Thyroid gland (tissue), 4 donors: ENCODE measurements at regions not wholly inside any gene's neighbourhood (a gene's known extent, or its start where the extent isn't known, plus 50 kb on each side); places are given as distances from the start of the nearest gene placed in this dataset.

ENCODE experiments used
- DNase-seq, 2 donors: peaks; one replicate each; pipeline ENCODE4 v3.0.0-alpha.2; 2019
- H3K27ac ChIP-seq, 3 donors: fragments of 200-600 bp; sonication (generic); 1 replicate in 2 of 3; 2 replicates in 1 of 3; pipeline ENCODE4 v1.5.1; 2016 to 2019; ENCODE audit warnings: mild to moderate bottlenecking in 1 of 3, moderate library complexity in 1 of 3
- H3K27me3 ChIP-seq: fragments of 200-600 bp; sonication (generic); one replicate; pipeline ENCODE4 v1.5.1; 2019
- H3K36me3 ChIP-seq, 2 donors: fragments of 200-600 bp; sonication (generic); one replicate each; pipeline ENCODE4 v1.5.1; 2016 to 2019
- H3K4me1 ChIP-seq, 2 donors: fragments of 200-600 bp; sonication (generic); one replicate each; pipeline ENCODE4 v1.5.1; 2017 to 2019
- H3K4me3 ChIP-seq, 3 donors: fragments of 200-600 bp; sonication (generic); replicated peaks in 1 of 3; 1 replicate in 2 of 3; 2 replicates in 1 of 3; pipeline ENCODE4 v1.5.1; 2016; ENCODE audit warnings: mild to moderate bottlenecking in 1 of 3
- H3K9me3 ChIP-seq: fragments of 200-600 bp; sonication (generic); one replicate; pipeline ENCODE4 v1.5.1; 2017
- POLR2A ChIP-seq, 2 donors: fragments of 450-650 bp; IDR thresholded peaks; one replicate each; pipeline ENCODE4 v1.6.1; 2017; ENCODE audit warnings: antibody characterized with exemption in 2 of 2, mild to moderate bottlenecking in 2 of 2, moderate library complexity in 1 of 2
- WGBS, 2 donors: methylation state at CpG; one replicate each; pipeline ENCODE4 v1.1.5; 2017; 5-methylcytosine and 5-hydroxymethylcytosine counted together
- intact Hi-C: fragments of 100-400 bp; cut with DNase I; formaldehyde crosslinking; loops from one replicate; pipeline ENCODE4 v1.15.1; 2023
- TF ChIP-seq, protein P1 (sequence below), 6 experiments: fragments of 200-600 bp in 3 of 6; fragments of 450-650 bp in 3 of 6; sonication (generic) in 3 of 6; IDR thresholded peaks; one replicate each; pipeline ENCODE4 v1.5.1; 2016 to 2019; ENCODE audit warnings: antibody characterized with exemption in 6 of 6, mild to moderate bottlenecking in 2 of 6, inconsistent platforms in 1 of 6, moderate library complexity in 1 of 6

DNA sequence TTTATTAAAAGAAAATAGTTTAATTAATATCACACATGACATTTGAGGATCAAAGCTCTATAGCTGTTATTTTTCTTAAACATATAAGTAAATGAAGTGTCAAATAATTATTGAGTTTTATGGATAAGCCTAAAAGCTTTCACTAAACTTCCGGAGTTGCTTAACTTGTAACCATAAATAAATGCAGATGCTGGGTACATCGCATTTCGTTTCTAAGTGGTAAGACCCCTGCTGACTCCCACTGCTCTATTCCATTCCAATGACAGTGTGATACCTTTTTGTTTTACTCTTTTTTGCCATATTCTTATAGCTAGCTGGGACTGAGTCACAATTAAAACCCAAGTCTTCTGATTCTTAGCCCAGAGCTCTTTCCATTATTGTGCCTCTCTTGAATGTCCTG, 411.1 kb downstream of the SOX2 start:
- TF ChIP-seq, protein P1, sequence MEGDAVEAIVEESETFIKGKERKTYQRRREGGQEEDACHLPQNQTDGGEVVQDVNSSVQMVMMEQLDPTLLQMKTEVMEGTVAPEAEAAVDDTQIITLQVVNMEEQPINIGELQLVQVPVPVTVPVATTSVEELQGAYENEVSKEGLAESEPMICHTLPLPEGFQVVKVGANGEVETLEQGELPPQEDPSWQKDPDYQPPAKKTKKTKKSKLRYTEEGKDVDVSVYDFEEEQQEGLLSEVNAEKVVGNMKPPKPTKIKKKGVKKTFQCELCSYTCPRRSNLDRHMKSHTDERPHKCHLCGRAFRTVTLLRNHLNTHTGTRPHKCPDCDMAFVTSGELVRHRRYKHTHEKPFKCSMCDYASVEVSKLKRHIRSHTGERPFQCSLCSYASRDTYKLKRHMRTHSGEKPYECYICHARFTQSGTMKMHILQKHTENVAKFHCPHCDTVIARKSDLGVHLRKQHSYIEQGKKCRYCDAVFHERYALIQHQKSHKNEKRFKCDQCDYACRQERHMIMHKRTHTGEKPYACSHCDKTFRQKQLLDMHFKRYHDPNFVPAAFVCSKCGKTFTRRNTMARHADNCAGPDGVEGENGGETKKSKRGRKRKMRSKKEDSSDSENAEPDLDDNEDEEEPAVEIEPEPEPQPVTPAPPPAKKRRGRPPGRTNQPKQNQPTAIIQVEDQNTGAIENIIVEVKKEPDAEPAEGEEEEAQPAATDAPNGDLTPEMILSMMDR (IDR thresholded peaks at IDR 0.05), result no peak
- TF ChIP-seq POLR2A (IDR thresholded peaks at IDR 0.05), result no peak
- no peaks in the 10 kb centered on the region for H3K9me3 ChIP-seq
- H3K27me3 ChIP-seq, result no peaks in the 10 kb centered on the region
- H3K27ac ChIP-seq, result no peak overlapping the region
- no peak for DNase-seq
- H3K4me1 ChIP-seq, result no peaks in the 10 kb centered on the region
- no peak overlapping the region for H3K4me3 ChIP-seq
- WGBS, 2 donors, result 63 to 76% methylated on average over 3 of the region's 3 CpGs
- intact Hi-C loops, result no loop called here
- no peaks in the 10 kb centered on the region for H3K36me3 ChIP-seq

DNA sequence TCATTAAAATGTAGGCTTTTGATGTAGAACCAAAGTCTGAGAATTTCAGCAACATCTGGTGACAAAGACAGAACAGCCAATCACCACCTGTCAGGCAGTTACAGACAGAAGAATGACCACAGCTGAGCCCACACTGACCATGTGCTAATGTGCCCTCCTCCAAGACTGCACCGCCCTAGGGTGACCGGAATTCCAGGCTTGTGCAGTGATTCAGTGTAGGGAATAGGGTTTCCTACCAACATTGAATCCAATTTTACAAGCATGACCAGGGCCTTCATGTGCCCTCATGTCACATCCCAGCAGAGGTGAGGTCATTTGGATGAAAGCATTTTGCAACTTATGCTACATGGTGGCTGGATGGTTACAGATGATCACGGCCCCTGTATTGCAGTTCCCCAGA, 412.5 kb downstream of the SOX2 start:
- Histone ChIP-seq H3K27ac (no peak overlapping the region), H3K4me1 (no peaks in the 10 kb centered on the region), H3K4me3 (no peak overlapping the region), H3K27me3 (no peaks in the 10 kb centered on the region), H3K9me3 (no peaks in the 10 kb centered on the region), H3K36me3 (no peaks in the 10 kb centered on the region)
- intact Hi-C loops, result no loop called here
- DNase-seq, result no peak
- TF ChIP-seq, protein P1 (IDR thresholded peaks at IDR 0.05), result no peak
- no peak for TF ChIP-seq POLR2A (IDR thresholded peaks at IDR 0.05)
- WGBS, 2 donors, result 88 to 93% methylated on average over 3 of the region's 3 CpGs

DNA sequence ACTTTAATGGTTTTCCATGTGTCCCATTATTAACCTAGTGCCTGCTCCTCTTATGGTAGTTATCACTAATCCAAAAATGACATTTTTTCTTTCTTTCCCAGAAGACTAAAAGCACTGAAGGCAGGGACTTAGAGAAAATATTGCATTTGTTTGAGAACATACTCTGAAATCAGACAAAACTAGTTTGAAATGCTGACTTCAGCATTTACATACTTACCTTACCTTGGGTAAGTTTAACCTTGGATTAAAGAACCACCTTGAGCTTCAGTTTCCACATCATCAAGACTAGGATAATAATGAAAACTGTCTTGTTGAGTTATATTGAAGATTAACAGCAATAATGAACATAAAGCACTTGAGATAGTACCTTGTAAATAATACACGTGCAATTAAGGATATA, 413.0 kb downstream of the SOX2 start:
- H3K36me3 ChIP-seq, result no peaks in the 10 kb centered on the region
- H3K27ac ChIP-seq, result no peak overlapping the region
- no peak overlapping the region for H3K4me3 ChIP-seq
- no peaks in the 10 kb centered on the region for H3K4me1 ChIP-seq
- DNase-seq, result no peak
- TF ChIP-seq, protein P1 (IDR thresholded peaks at IDR 0.05), result no peak
- TF ChIP-seq POLR2A (IDR thresholded peaks at IDR 0.05), result no peak
- 87 to 96% methylated on average over 1 of the region's 1 CpG for WGBS, 2 donors
- no peaks in the 10 kb centered on the region for H3K27me3 ChIP-seq
- intact Hi-C loops, result no loop called here
- no peaks in the 10 kb centered on the region for H3K9me3 ChIP-seq

DNA sequence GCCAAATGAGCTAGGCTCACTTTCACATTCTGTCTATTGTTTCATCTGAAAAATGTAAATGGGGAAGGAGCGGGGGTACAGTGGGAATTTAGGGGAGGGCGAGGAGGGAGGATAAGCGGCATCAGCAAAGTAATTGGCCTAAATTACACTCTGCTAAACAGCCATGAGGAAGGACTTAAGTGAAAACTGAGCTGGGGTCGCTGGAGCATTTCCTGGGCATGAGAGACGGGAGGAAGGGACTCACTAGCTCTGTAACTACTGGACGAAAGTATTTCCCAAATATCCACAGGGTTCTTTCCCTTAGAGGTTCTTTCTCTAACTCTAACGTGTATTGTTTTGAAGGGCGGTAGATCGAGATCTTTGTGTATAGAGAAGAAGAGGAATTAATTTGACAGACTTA, 418.0 kb downstream of the SOX2 start:
- Histone ChIP-seq H3K9me3 (no peaks in the 10 kb centered on the region), H3K36me3 (no peaks in the 10 kb centered on the region), H3K27me3 (no peaks in the 10 kb centered on the region), H3K4me3 (no peak overlapping the region), H3K4me1 (no peaks in the 10 kb centered on the region), H3K27ac (no peak overlapping the region)
- 70 to 74% methylated on average over 9 of the region's 9 CpGs for WGBS, 2 donors
- TF ChIP-seq POLR2A (IDR thresholded peaks at IDR 0.05), result no peak
- TF ChIP-seq, protein P1 (IDR thresholded peaks at IDR 0.05), result no peak
- intact Hi-C loops, result no loop called here
- no peak for DNase-seq

DNA sequence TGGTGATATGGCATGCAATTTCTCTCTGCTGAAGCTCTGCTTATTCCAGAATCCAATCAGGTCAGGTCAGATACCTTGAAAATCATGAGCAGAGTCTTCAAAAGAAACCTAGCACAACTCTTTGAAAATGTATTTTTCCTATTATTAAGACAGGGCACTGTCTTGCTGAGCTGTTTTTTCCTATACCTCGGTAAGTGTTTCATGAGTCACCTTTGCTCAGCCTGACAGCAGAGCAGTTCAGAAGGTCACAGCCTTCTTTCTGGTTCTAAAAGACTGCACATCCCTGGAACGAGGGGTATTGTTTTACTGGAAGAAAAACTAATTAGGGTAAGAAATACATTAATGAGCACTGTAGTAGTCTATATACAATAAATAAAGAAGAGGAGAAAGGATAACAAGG, 422.0 kb downstream of the SOX2 start:
- Histone ChIP-seq H3K4me1 (no peaks in the 10 kb centered on the region), H3K27ac (no peak overlapping the region), H3K9me3 (no peaks in the 10 kb centered on the region), H3K27me3 (no peaks in the 10 kb centered on the region), H3K4me3 (no peak overlapping the region), H3K36me3 (no peaks in the 10 kb centered on the region)
- WGBS, 2 donors, result 57 to 67% methylated on average over 2 of the region's 2 CpGs
- no peak for TF ChIP-seq POLR2A (IDR thresholded peaks at IDR 0.05)
- TF ChIP-seq, protein P1 (IDR thresholded peaks at IDR 0.05), result no peak
- intact Hi-C loops, result no loop called here
- no peak for DNase-seq
